ENCODE measurements at regions not wholly inside any gene's neighbourhood (a gene's known extent, or its start where the extent isn't known, plus 50 kb on each side); places are given as distances from the start of the nearest gene placed in this dataset.

DNA sequence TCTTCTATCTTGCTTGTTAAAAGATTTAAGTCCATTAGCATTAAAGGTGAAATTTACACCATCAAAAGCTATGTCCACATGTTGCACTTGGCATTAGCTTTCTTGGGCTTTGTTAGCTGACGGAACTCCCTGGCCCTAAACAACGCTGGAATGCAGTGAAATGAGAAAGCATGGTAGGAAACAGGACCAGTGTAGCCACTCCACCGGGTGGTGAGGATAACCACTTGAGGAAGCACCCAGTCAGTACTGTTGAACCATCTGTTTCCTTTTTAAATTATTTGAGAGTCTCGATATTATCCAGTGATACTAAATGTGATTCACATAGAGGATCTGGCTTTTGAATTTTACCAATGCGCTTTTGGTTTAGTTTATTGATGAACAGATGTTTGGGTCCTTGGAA lies 374.9 kb upstream of the NOX3 start:
- no peak for TF ChIP-seq CTCF (IDR thresholded peaks at IDR 0.05; ENCODE audit: low read depth, low read length)
- Histone ChIP-seq H3K27me3 (ENCODE audit: insufficient read depth, low read depth, severe bottlenecking) (no peaks in the 10 kb centered on the region), H3K36me3 (no peaks in the 10 kb centered on the region), H3K27ac (no peak overlapping the region), H3K4me3 (ENCODE audit: low read depth, low read length) (no peak overlapping the region), H3K9me3 (ENCODE audit: severe bottlenecking) (no peaks in the 10 kb centered on the region)
- no peak for DNase-seq

- no peak overlapping the region for H3K27ac ChIP-seq
- H3K27me3 ChIP-seq (ENCODE audit: insufficient read depth, low read depth, severe bottlenecking), result no peaks in the 10 kb centered on the region
- no peak overlapping the region for H3K4me3 ChIP-seq (ENCODE audit: low read depth, low read length)
- TF ChIP-seq CTCF (IDR thresholded peaks at IDR 0.05; ENCODE audit: low read depth, low read length), result no peak
- no peak for DNase-seq
- H3K36me3 ChIP-seq, result no peaks in the 10 kb centered on the region
- no peaks in the 10 kb centered on the region for H3K9me3 ChIP-seq (ENCODE audit: severe bottlenecking)
These were observed 374.0 kb upstream of the NOX3 start for GRCh38 chr6:155829646-155830045.

DNA sequence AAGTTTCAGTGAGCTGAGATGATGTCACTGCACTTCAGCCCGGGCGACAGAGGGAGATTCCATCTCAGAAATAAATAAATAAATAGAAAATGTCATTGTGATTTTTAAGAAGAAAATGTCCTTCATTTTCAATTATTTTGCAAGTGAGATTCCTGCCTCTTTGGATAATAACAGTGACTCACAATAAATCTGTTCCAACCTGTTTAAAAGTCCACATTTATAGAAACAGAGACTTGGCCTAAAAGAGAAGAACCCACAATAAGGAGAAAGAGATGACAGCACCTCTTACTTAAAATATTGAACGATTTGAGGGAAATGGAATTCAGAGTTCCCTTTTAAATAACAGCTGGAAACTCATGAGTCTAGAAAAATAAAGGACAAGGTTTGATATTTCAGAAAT lies 373.4 kb upstream of the NOX3 start:
- no peaks in the 10 kb centered on the region for H3K36me3 ChIP-seq
- no peak for DNase-seq
- H3K27ac ChIP-seq, result no peak overlapping the region
- no peak overlapping the region for H3K4me3 ChIP-seq (ENCODE audit: low read depth, low read length)
- no peak for TF ChIP-seq CTCF (IDR thresholded peaks at IDR 0.05; ENCODE audit: low read depth, low read length)
- no peaks in the 10 kb centered on the region for H3K27me3 ChIP-seq (ENCODE audit: insufficient read depth, low read depth, severe bottlenecking)
- no peaks in the 10 kb centered on the region for H3K9me3 ChIP-seq (ENCODE audit: severe bottlenecking)

DNA sequence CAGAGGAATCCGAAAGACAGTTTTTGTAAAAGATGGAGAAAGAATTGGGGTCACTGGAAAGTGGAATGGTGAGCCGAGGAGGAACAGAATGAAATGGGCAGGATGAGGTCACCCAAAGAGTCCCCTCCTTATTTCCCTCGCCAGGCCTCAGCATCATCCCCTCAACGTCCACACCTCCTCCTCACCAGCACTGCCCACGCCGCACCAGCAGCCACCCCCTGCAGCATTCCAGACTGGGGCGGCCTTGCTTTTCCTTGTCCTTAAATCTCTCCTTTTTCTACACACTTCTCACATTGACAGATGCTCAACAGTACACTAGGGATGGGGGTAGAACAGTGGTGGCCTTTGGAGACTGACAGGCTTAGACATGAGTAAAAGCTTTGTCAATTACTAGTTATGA lies 363.1 kb upstream of the NOX3 start:
- Histone ChIP-seq H3K36me3 (no peaks in the 10 kb centered on the region), H3K9me3 (ENCODE audit: severe bottlenecking) (no peaks in the 10 kb centered on the region), H3K4me3 (ENCODE audit: low read depth, low read length) (no peak overlapping the region), H3K27me3 (ENCODE audit: insufficient read depth, low read depth, severe bottlenecking) (no peaks in the 10 kb centered on the region), H3K27ac (no peak overlapping the region)
- DNase-seq, result no peak
- TF ChIP-seq CTCF (IDR thresholded peaks at IDR 0.05; ENCODE audit: low read depth, low read length), result no peak

GRCh38 chr6:155813548-155813947 lies 357.9 kb upstream of the NOX3 start:
- Histone ChIP-seq H3K27me3 (ENCODE audit: insufficient read depth, low read depth, severe bottlenecking) (no peaks in the 10 kb centered on the region), H3K4me3 (ENCODE audit: low read depth, low read length) (no peak overlapping the region), H3K9me3 (ENCODE audit: severe bottlenecking) (no peaks in the 10 kb centered on the region), H3K36me3 (no peaks in the 10 kb centered on the region), H3K27ac (no peak overlapping the region)
- DNase-seq, result no peak
- no peak for TF ChIP-seq CTCF (IDR thresholded peaks at IDR 0.05; ENCODE audit: low read depth, low read length)

- H3K36me3 ChIP-seq, result no peaks in the 10 kb centered on the region
- no peak for TF ChIP-seq CTCF (IDR thresholded peaks at IDR 0.05; ENCODE audit: low read depth, low read length)
- H3K27ac ChIP-seq, result no peak overlapping the region
- no peaks in the 10 kb centered on the region for H3K27me3 ChIP-seq (ENCODE audit: insufficient read depth, low read depth, severe bottlenecking)
- DNase-seq, result no peak
- no peaks in the 10 kb centered on the region for H3K9me3 ChIP-seq (ENCODE audit: severe bottlenecking)
- no peak overlapping the region for H3K4me3 ChIP-seq (ENCODE audit: low read depth, low read length)
These were observed 351.6 kb upstream of the NOX3 start for GRCh38 chr6:155807243-155807642.

Measured in WERI-Rb-1 (cell line).